ENCODE measurements at regions not wholly inside any gene's neighbourhood (a gene's known extent, or its start where the extent isn't known, plus 50 kb on each side); places are given as distances from the start of the nearest gene placed in this dataset.

- no peaks in the 10 kb centered on the region for H3K4me1 ChIP-seq
- TF ChIP-seq CTCF (IDR thresholded peaks at IDR 0.05) = no peak
- no peak for TF ChIP-seq EP300 (IDR thresholded peaks at IDR 0.05)
- no peak for TF ChIP-seq POLR2A (IDR thresholded peaks at IDR 0.05; ENCODE audit: low read depth)
- no peak for TF ChIP-seq POLR2AphosphoS5 (IDR thresholded peaks at IDR 0.05)
- H3K27ac ChIP-seq (replicated peaks in 1 of 4) = no peak overlapping the region
- H3K4me3 ChIP-seq = no peak overlapping the region
- no peaks in the 10 kb centered on the region for H3K9me3 ChIP-seq
- 86% methylated on average over 1 of the region's 1 CpG for WGBS
- H3K27me3 ChIP-seq = no peaks in the 10 kb centered on the region
- H3K36me3 ChIP-seq = no peaks in the 10 kb centered on the region
- DNase-seq (ENCODE audit: extremely low spot score) = no peak
- intact Hi-C loops (cut with DNase I) = no loop called here
These were observed 172.9 kb upstream of the GLRA2 start for GRCh38 chrX:14356401-14356800.

- Histone ChIP-seq H3K9me3 (no peaks in the 10 kb centered on the region), H3K36me3 (no peaks in the 10 kb centered on the region), H3K4me1 (no peaks in the 10 kb centered on the region), H3K4me3 (no peak overlapping the region), H3K27ac (replicated peaks in 1 of 4) (no peak overlapping the region), H3K27me3 (no peaks in the 10 kb centered on the region)
- no peak for TF ChIP-seq CTCF (IDR thresholded peaks at IDR 0.05)
- TF ChIP-seq EP300 (IDR thresholded peaks at IDR 0.05) = no peak
- TF ChIP-seq POLR2A (IDR thresholded peaks at IDR 0.05; ENCODE audit: low read depth) = no peak
- no peak for TF ChIP-seq POLR2AphosphoS5 (IDR thresholded peaks at IDR 0.05)
- DNase-seq (ENCODE audit: extremely low spot score) = no peak
- intact Hi-C loops (cut with DNase I) = no loop called here
These were observed 173.8 kb upstream of the GLRA2 start for GRCh38 chrX:14355556-14355955.

GRCh38 chrX:14354521-14354920 lies 174.8 kb upstream of the GLRA2 start:
- H3K27me3 ChIP-seq = no peaks in the 10 kb centered on the region
- no peak for DNase-seq (ENCODE audit: extremely low spot score)
- H3K27ac ChIP-seq (replicated peaks in 1 of 4) = no peak overlapping the region
- H3K4me3 ChIP-seq = no peak overlapping the region
- intact Hi-C loops (cut with DNase I) = no loop called here
- TF ChIP-seq POLR2AphosphoS5 (IDR thresholded peaks at IDR 0.05) (no peak), EP300 (IDR thresholded peaks at IDR 0.05) (no peak), POLR2A (IDR thresholded peaks at IDR 0.05; ENCODE audit: low read depth) (no peak), CTCF (IDR thresholded peaks at IDR 0.05) (no peak)
- H3K9me3 ChIP-seq = no peaks in the 10 kb centered on the region
- no peaks in the 10 kb centered on the region for H3K36me3 ChIP-seq
- 76% methylated on average over 3 of the region's 3 CpGs for WGBS
- H3K4me1 ChIP-seq = no peaks in the 10 kb centered on the region

- no peak for DNase-seq (ENCODE audit: extremely low spot score)
- Histone ChIP-seq H3K27ac (replicated peaks in 1 of 4) (no peak overlapping the region), H3K9me3 (no peaks in the 10 kb centered on the region), H3K36me3 (no peaks in the 10 kb centered on the region), H3K4me1 (no peaks in the 10 kb centered on the region), H3K4me3 (no peak overlapping the region), H3K27me3 (no peaks in the 10 kb centered on the region)
- intact Hi-C loops (cut with DNase I) = no loop called here
- 79% methylated on average over 1 of the region's 1 CpG for WGBS
- no peak for TF ChIP-seq CTCF (IDR thresholded peaks at IDR 0.05)
- TF ChIP-seq POLR2AphosphoS5 (IDR thresholded peaks at IDR 0.05) = no peak
- TF ChIP-seq EP300 (IDR thresholded peaks at IDR 0.05) = no peak
- TF ChIP-seq POLR2A (IDR thresholded peaks at IDR 0.05; ENCODE audit: low read depth) = no peak
These were observed 176.8 kb upstream of the GLRA2 start for GRCh38 chrX:14352511-14352910.

- Histone ChIP-seq H3K27me3 (no peaks in the 10 kb centered on the region), H3K9me3 (no peaks in the 10 kb centered on the region), H3K27ac (replicated peaks in 1 of 4) (no peak overlapping the region), H3K36me3 (no peaks in the 10 kb centered on the region), H3K4me1 (no peaks in the 10 kb centered on the region), H3K4me3 (no peak overlapping the region)
- no peak for TF ChIP-seq CTCF (IDR thresholded peaks at IDR 0.05)
- no peak for TF ChIP-seq EP300 (IDR thresholded peaks at IDR 0.05)
- no peak for TF ChIP-seq POLR2A (IDR thresholded peaks at IDR 0.05; ENCODE audit: low read depth)
- TF ChIP-seq POLR2AphosphoS5 (IDR thresholded peaks at IDR 0.05) = no peak
- DNase-seq (ENCODE audit: extremely low spot score) = no peak
- intact Hi-C loops (cut with DNase I) = no loop called here
- WGBS = 42% methylated on average over 5 of the region's 5 CpGs
These were observed 177.6 kb upstream of the GLRA2 start for GRCh38 chrX:14351611-14352303.

Measured in esophagus muscularis mucosa (tissue), 4 donors.